Parathyroid adenoma (tissue), 2 donors: ENCODE measurements at regions not wholly inside any gene's neighbourhood (a gene's known extent, or its start where the extent isn't known, plus 50 kb on each side); places are given as distances from the start of the nearest gene placed in this dataset.
"Not testable (repeated sequence)": the region's sequence is repeated elsewhere in the genome, so short reads cannot be mapped to it uniquely, and the experiment has no call there.

ENCODE experiments used
- H2AFZ ChIP-seq: fragments of 300-600 bp; sonication (generic); one replicate; pipeline ENCODE4 v1.7.0; 2017; ENCODE audit warnings: antibody characterized with exemption, mild to moderate bottlenecking
- H3K27ac ChIP-seq: fragments of 300-600 bp; sonication (generic); one replicate; pipeline ENCODE4 v1.7.0; 2017
- H3K27me3 ChIP-seq: fragments of 300-600 bp; sonication (generic); one replicate; pipeline ENCODE4 v1.7.0; 2017; ENCODE audit warnings: low read length; ENCODE audit not compliant: control insufficient read depth, insufficient read depth
- H3K36me3 ChIP-seq: fragments of 300-600 bp; sonication (generic); one replicate; pipeline ENCODE4 v1.7.0; 2017; ENCODE audit warnings: low read length; ENCODE audit not compliant: control insufficient read depth, insufficient read depth
- H3K4me1 ChIP-seq: fragments of 300-600 bp; sonication (generic); one replicate; pipeline ENCODE4 v1.7.0; 2017; ENCODE audit warnings: control low read depth
- H3K4me2 ChIP-seq: fragments of 300-600 bp; sonication (generic); one replicate; pipeline ENCODE4 v1.7.0; 2017; ENCODE audit warnings: low read length
- H3K4me3 ChIP-seq: fragments of 300-600 bp; sonication (generic); one replicate; pipeline ENCODE4 v1.7.0; 2017; ENCODE audit warnings: low read depth, low read length
- H3K79me2 ChIP-seq: fragments of 300-600 bp; sonication (generic); one replicate; pipeline ENCODE4 v1.7.0; 2017; ENCODE audit warnings: control low read depth
- H3K9ac ChIP-seq: fragments of 300-600 bp; sonication (generic); one replicate; pipeline ENCODE4 v1.7.0; 2017; ENCODE audit warnings: mild to moderate bottlenecking
- H3K9me3 ChIP-seq: fragments of 300-600 bp; sonication (generic); one replicate; pipeline ENCODE4 v1.7.0; 2017; ENCODE audit warnings: low read length; ENCODE audit not compliant: control insufficient read depth
- CTCF ChIP-seq: fragments of 300-600 bp; sonication (generic); IDR thresholded peaks from one replicate; pipeline ENCODE4 v1.7.0; 2017; ENCODE audit warnings: antibody characterized with exemption, mild to moderate bottlenecking
- donor health status: primary hyperparathyroidism.

GRCh38 chr17:53217311-53217710, 605.4 kb upstream of the KIF2B start:
- no peaks in the 10 kb centered on the region for H3K9me3 ChIP-seq
- no peaks in the 10 kb centered on the region for H3K4me1 ChIP-seq
- no peaks in the 10 kb centered on the region for H3K79me2 ChIP-seq
- TF ChIP-seq CTCF, result no peak
- no peaks in the 10 kb centered on the region for H3K36me3 ChIP-seq
- no peak overlapping the region for H2AFZ ChIP-seq
- H3K27me3 ChIP-seq, result no peaks in the 10 kb centered on the region
- H3K9ac ChIP-seq, result no peak overlapping the region
- no peak overlapping the region for H3K4me3 ChIP-seq
- H3K4me2 ChIP-seq, result no peak overlapping the region
- no peak overlapping the region for H3K27ac ChIP-seq

- H3K9me3 ChIP-seq, H2AFZ ChIP-seq, H3K36me3 ChIP-seq, H3K4me3 ChIP-seq, H3K27ac ChIP-seq, H3K4me2 ChIP-seq, H3K4me1 ChIP-seq, H3K9ac ChIP-seq, H3K79me2 ChIP-seq, H3K27me3 ChIP-seq: not testable (repeated sequence)
These were observed 613.8 kb upstream of the KIF2B start for GRCh38 chr17:53208935-53209334.

GRCh38 chr17:53193044-53193443, 629.7 kb upstream of the KIF2B start:
- no peaks in the 10 kb centered on the region for H3K27me3 ChIP-seq
- no peak for TF ChIP-seq CTCF
- no peak overlapping the region for H3K4me2 ChIP-seq

GRCh38 chr17:53191878-53192277, 630.8 kb upstream of the KIF2B start:
- Histone ChIP-seq H3K4me2 (no peak overlapping the region), H2AFZ (no peak overlapping the region), H3K79me2 (no peaks in the 10 kb centered on the region), H3K9me3 (no peaks in the 10 kb centered on the region), H3K36me3 (no peaks in the 10 kb centered on the region), H3K4me1 (no peaks in the 10 kb centered on the region), H3K27me3 (no peaks in the 10 kb centered on the region), H3K4me3 (no peak overlapping the region), H3K27ac (no peak overlapping the region), H3K9ac (no peak overlapping the region)
- no peak for TF ChIP-seq CTCF

More at GRCh38 chr17:53193044-53193443, 629.7 kb upstream of the KIF2B start:
- no peak overlapping the region for H3K4me3 ChIP-seq
- H3K27ac ChIP-seq, result no peak overlapping the region
- H3K9me3 ChIP-seq, result no peaks in the 10 kb centered on the region
- no peaks in the 10 kb centered on the region for H3K4me1 ChIP-seq
- no peak overlapping the region for H2AFZ ChIP-seq
- H3K36me3 ChIP-seq, result no peaks in the 10 kb centered on the region
- H3K79me2 ChIP-seq, result no peaks in the 10 kb centered on the region
- no peak overlapping the region for H3K9ac ChIP-seq

- H3K4me1 ChIP-seq, result no peaks in the 10 kb centered on the region
- H3K36me3 ChIP-seq, result no peaks in the 10 kb centered on the region
- no peak overlapping the region for H2AFZ ChIP-seq
- TF ChIP-seq CTCF, result no peak
- H3K27me3 ChIP-seq, result no peaks in the 10 kb centered on the region
- H3K4me2 ChIP-seq, result no peak overlapping the region
- no peaks in the 10 kb centered on the region for H3K9me3 ChIP-seq
- no peaks in the 10 kb centered on the region for H3K79me2 ChIP-seq
- H3K27ac ChIP-seq, result no peak overlapping the region
- no peak overlapping the region for H3K9ac ChIP-seq
- H3K4me3 ChIP-seq, result no peak overlapping the region
These were observed 636.7 kb upstream of the KIF2B start for GRCh38 chr17:53186001-53186400.
